Stomach (tissue), 8 donors: ENCODE measurements at regions not wholly inside any gene's neighbourhood (a gene's known extent, or its start where the extent isn't known, plus 50 kb on each side); places are given as distances from the start of the nearest gene placed in this dataset.

Experiments used
- DNase-seq, 2 donors: peaks; one replicate each; pipeline versions ENCODE4 v3.0.0 to v3.0.0-alpha.2; 2013 to 2019
- H3K27ac ChIP-seq, 5 donors: fragments of 200-600 bp in 4 of 5; sonication (generic) in 4 of 5; one replicate each; pipeline ENCODE4 v1.5.1; 2013 to 2019; ENCODE audit warnings: mild to moderate bottlenecking in 1 of 5, moderate library complexity in 1 of 5
- H3K27me3 ChIP-seq, 3 donors: fragments of 200-600 bp; sonication (generic); one replicate each; pipeline ENCODE4 v1.5.1; 2017 to 2019; ENCODE audit warnings: mixed run types in 1 of 3
- H3K36me3 ChIP-seq, 4 donors: fragments of 200-600 bp; sonication (generic); 1 replicate in 3 of 4; 2 replicates in 1 of 4; pipeline ENCODE4 v1.5.1; 2016 to 2019
- H3K4me1 ChIP-seq, 4 donors: fragments of 200-600 bp; sonication (generic); one replicate each; pipeline ENCODE4 v1.5.1; 2016 to 2019
- H3K4me3 ChIP-seq, 4 donors: fragments of 200-600 bp; sonication (generic) in 3 of 4; one replicate each; pipeline ENCODE4 v1.5.1; 2016 to 2019; ENCODE audit warnings: mild to moderate bottlenecking in 1 of 4
- H3K9me3 ChIP-seq, 4 donors: fragments of 200-600 bp; sonication (generic); one replicate each; pipeline ENCODE4 v1.5.1; 2016 to 2019
- EP300 ChIP-seq: sonication (generic); formaldehyde crosslinking; IDR thresholded peaks from one replicate; pipeline ENCODE4 v1.6.1; 2017; ENCODE audit warnings: antibody characterized with exemption
- POLR2A ChIP-seq, 4 donors: fragments of 450-650 bp; IDR thresholded peaks; one replicate each; pipeline ENCODE4 v1.6.1; 2016; ENCODE audit warnings: antibody characterized with exemption in 4 of 4, control low read depth in 2 of 4, mild to moderate bottlenecking in 1 of 4, moderate library complexity in 1 of 4
- POLR2AphosphoS5 ChIP-seq, 3 donors: sonication (generic); formaldehyde crosslinking; IDR thresholded peaks; one replicate each; pipeline ENCODE4 v1.6.1; 2016; ENCODE audit warnings: antibody characterized with exemption in 3 of 3
- WGBS, 5 donors: extraction: QIAGEN DNeasy Blood & Tissue Kit in 3 of 5; methylation state at CpG; one replicate each; pipeline versions ENCODE4 v1.1.5 to v1.1.7; 2013 to 2018; 5-methylcytosine and 5-hydroxymethylcytosine counted together
- intact Hi-C: fragments of 100-400 bp; cut with DNase I; formaldehyde crosslinking; loops from one replicate; pipeline ENCODE4 v1.15.1; 2023; ENCODE audit warnings: low total_unique reads
- TF ChIP-seq, protein P1 (sequence below), 7 experiments: fragments of 450-650 bp in 4 of 7; fragments of 200-600 bp in 3 of 7; sonication (generic) in 3 of 7; IDR thresholded peaks; one replicate each; pipeline ENCODE4 v1.5.1; 2016 to 2019; ENCODE audit warnings: antibody characterized with exemption in 7 of 7, control low read depth in 2 of 7, mild to moderate bottlenecking in 1 of 7
- donor health status: healthy with polysubstance abuse.
- donor health status: Bipolar disorder and iron deficiency.
- donor health status: healthy.

DNA sequence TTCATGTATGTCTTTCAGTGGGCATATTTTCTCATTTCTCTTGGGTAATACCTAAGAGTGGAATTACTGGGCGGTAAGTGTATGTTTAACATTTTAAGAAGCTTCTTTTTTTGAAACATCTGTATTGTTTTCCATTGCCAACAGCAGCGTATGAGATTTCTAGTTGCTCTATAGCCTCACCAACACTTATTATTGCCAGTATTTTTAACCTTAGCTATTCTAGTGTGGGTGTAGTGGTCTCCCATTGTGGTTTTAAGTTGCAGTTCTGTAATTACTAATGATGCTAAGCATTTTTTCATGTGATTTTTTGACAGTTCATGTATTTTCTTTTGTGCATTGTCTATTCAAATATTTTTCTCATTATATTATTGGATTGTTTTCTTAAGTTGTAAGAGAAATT, 101.9 kb upstream of the EEA1 start:
- Histone ChIP-seq H3K36me3 (no peaks in the 10 kb centered on the region), H3K9me3 (no peaks in the 10 kb centered on the region), H3K27me3 (no peaks in the 10 kb centered on the region), H3K27ac (no peak overlapping the region), H3K4me3 (no peak overlapping the region), H3K4me1 (no peaks in the 10 kb centered on the region)
- intact Hi-C loops, result no loop called here
- DNase-seq, result no peak
- WGBS, 5 donors, result 56 to 74% (median 67%) methylated on average over 2 of the region's 2 CpGs
- TF ChIP-seq POLR2AphosphoS5 (IDR thresholded peaks at IDR 0.05) (no peak), POLR2A (IDR thresholded peaks at IDR 0.05) (no peak), EP300 (no peak)
- TF ChIP-seq, protein P1, sequence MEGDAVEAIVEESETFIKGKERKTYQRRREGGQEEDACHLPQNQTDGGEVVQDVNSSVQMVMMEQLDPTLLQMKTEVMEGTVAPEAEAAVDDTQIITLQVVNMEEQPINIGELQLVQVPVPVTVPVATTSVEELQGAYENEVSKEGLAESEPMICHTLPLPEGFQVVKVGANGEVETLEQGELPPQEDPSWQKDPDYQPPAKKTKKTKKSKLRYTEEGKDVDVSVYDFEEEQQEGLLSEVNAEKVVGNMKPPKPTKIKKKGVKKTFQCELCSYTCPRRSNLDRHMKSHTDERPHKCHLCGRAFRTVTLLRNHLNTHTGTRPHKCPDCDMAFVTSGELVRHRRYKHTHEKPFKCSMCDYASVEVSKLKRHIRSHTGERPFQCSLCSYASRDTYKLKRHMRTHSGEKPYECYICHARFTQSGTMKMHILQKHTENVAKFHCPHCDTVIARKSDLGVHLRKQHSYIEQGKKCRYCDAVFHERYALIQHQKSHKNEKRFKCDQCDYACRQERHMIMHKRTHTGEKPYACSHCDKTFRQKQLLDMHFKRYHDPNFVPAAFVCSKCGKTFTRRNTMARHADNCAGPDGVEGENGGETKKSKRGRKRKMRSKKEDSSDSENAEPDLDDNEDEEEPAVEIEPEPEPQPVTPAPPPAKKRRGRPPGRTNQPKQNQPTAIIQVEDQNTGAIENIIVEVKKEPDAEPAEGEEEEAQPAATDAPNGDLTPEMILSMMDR (IDR thresholded peaks at IDR 0.05), result no peak

DNA sequence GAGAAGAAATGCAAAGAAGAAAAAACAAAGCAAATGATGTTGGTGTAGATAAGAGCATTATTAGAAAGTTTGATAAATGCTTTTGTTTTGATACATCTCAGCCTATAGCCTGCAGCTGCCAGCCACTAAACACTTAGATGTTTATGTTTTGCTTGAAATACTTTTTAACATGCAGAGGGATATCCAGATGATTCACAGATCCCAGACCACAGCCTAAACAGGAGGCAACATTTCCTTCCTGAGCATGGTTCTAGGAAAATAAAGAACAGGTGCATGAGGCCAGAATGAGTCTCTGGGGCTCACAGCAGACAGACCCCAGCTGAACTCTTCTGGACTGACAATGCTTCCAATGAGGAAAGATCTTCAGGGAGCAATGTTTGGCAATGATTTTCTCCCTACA, 103.7 kb upstream of the EEA1 start:
- Histone ChIP-seq H3K4me3 (no peak overlapping the region), H3K27me3 (no peaks in the 10 kb centered on the region), H3K36me3 (no peaks in the 10 kb centered on the region), H3K4me1 (no peaks in the 10 kb centered on the region), H3K27ac (no peak overlapping the region), H3K9me3 (no peaks in the 10 kb centered on the region)
- no peak for TF ChIP-seq POLR2AphosphoS5 (IDR thresholded peaks at IDR 0.05)
- TF ChIP-seq POLR2A (IDR thresholded peaks at IDR 0.05), result no peak
- no peak for TF ChIP-seq EP300
- TF ChIP-seq, protein P1 (IDR thresholded peaks at IDR 0.05), result no peak
- intact Hi-C loops, result no loop called here
- DNase-seq, result no peak

DNA sequence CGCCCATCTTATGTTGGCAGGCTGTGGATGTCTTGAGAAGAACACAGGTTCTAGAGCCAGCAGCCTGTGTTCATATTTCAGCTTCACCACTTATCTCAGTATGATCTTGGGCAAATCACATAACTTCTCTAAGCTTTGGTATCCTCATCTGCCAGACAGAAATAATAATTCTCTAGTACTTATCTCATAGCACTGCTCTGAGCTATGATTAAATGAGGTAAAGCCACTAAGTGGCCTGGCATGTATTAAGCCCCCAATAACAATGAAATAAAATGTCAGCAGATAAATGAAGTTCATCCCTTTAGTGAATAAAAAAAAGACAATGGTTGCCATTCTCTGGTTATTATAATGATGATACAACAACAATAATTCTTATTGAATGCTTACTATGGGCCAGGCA, 104.9 kb upstream of the EEA1 start:
- no peak overlapping the region for H3K27ac ChIP-seq
- no peaks in the 10 kb centered on the region for H3K36me3 ChIP-seq
- H3K9me3 ChIP-seq, result no peaks in the 10 kb centered on the region
- WGBS, 5 donors, result 69 to 91% (median 85%) methylated on average over 1 of the region's 1 CpG
- H3K4me3 ChIP-seq, result no peak overlapping the region
- H3K27me3 ChIP-seq, result no peaks in the 10 kb centered on the region
- no peak for DNase-seq
- intact Hi-C loops, result no loop called here
- TF ChIP-seq POLR2AphosphoS5 (IDR thresholded peaks at IDR 0.05), result no peak
- TF ChIP-seq, protein P1 (IDR thresholded peaks at IDR 0.05), result no peak
- no peak for TF ChIP-seq EP300
- no peak for TF ChIP-seq POLR2A (IDR thresholded peaks at IDR 0.05)
- H3K4me1 ChIP-seq, result no peaks in the 10 kb centered on the region

DNA sequence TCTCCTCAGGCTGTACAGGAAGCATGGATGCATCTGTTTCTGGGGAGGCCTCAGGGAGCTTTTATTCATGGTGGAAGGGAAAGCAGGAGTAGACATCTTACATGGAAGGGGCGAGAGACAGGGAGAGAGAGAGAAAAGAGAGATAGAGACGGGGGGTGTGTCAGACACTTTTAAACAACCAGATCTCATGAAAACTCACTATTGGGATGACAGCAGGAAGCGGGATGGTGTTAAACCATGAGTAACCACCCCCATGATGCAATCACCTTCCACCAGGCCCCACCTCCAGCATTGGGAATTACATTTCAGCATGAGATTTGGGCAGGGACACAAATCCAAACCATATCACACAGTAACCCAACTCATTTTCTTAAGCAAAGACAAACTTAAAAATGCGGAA, 110.0 kb upstream of the EEA1 start:
- 81 to 88% (median 85%) methylated on average over 4 of the region's 4 CpGs for WGBS, 5 donors
- H3K9me3 ChIP-seq, result no peaks in the 10 kb centered on the region
- H3K4me3 ChIP-seq, result no peak overlapping the region
- intact Hi-C loops, result no loop called here
- no peaks in the 10 kb centered on the region for H3K36me3 ChIP-seq
- H3K27me3 ChIP-seq, result no peaks in the 10 kb centered on the region
- no peaks in the 10 kb centered on the region for H3K4me1 ChIP-seq
- TF ChIP-seq POLR2AphosphoS5 (IDR thresholded peaks at IDR 0.05), result no peak
- TF ChIP-seq EP300, result no peak
- TF ChIP-seq, protein P1 (IDR thresholded peaks at IDR 0.05), result no peak
- H3K27ac ChIP-seq, result no peak overlapping the region
- DNase-seq, result no peak

DNA sequence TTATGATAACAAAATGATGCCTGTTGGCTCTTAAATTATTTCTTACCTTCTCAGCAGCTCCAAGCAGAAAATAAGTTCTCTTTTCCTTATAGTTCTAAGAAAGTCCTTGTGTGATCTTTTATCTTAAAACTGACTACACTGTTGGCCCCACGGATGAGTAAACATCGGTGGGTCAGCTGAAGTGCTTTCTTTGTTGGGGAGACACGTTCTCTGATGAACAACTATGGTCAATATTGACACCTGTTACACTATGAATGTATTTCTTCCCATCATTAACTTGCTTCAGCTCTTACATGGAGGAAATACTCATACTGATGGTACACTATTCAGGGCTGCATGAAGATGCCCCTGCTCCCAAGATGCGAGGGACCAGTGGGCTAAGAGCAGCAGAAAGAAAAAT, 110.8 kb upstream of the EEA1 start:
- intact Hi-C loops, result no loop called here
- no peaks in the 10 kb centered on the region for H3K9me3 ChIP-seq
- DNase-seq, result no peak

More for the DNA sequence above, 110.8 kb upstream of the EEA1 start:
- TF ChIP-seq EP300, result no peak
- TF ChIP-seq POLR2A (IDR thresholded peaks at IDR 0.05), result no peak
- TF ChIP-seq POLR2AphosphoS5 (IDR thresholded peaks at IDR 0.05), result no peak
- H3K27ac ChIP-seq, result no peak overlapping the region
- H3K36me3 ChIP-seq, result no peaks in the 10 kb centered on the region
- H3K4me1 ChIP-seq, result no peaks in the 10 kb centered on the region
- H3K27me3 ChIP-seq, result no peaks in the 10 kb centered on the region
- WGBS, 5 donors, result 50 to 71% (median 52%) methylated on average over 4 of the region's 4 CpGs
- no peak overlapping the region for H3K4me3 ChIP-seq
